ENCODE measurements at regions not wholly inside any gene's neighbourhood (a gene's known extent, or its start where the extent isn't known, plus 50 kb on each side); places are given as distances from the start of the nearest gene placed in this dataset.

DNA sequence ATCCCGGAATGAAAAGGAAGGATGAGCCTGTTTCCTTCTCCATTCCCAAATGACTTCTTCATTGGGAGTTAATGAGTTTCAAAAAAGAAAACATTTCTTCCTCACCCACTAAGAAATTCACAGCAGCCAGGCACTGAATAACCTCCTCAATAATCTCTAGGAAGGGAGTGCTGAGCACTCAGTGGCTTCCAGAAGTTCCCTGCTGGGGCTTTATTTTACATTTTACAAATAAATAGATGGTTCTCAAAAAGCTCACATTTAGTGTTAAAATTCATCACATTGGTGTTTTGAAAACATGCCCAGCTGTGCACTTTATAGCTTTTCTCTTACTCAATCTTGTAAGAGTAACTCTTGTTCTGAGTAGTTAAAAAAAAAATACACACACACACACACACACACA, 148.9 kb upstream of the PFKP start:
- TF ChIP-seq, protein P1, sequence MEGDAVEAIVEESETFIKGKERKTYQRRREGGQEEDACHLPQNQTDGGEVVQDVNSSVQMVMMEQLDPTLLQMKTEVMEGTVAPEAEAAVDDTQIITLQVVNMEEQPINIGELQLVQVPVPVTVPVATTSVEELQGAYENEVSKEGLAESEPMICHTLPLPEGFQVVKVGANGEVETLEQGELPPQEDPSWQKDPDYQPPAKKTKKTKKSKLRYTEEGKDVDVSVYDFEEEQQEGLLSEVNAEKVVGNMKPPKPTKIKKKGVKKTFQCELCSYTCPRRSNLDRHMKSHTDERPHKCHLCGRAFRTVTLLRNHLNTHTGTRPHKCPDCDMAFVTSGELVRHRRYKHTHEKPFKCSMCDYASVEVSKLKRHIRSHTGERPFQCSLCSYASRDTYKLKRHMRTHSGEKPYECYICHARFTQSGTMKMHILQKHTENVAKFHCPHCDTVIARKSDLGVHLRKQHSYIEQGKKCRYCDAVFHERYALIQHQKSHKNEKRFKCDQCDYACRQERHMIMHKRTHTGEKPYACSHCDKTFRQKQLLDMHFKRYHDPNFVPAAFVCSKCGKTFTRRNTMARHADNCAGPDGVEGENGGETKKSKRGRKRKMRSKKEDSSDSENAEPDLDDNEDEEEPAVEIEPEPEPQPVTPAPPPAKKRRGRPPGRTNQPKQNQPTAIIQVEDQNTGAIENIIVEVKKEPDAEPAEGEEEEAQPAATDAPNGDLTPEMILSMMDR (IDR thresholded peaks at IDR 0.05) = no peak
- TF ChIP-seq EZH2 (IDR thresholded peaks at IDR 0.05; ENCODE audit: borderline replicate concordance, insufficient read depth, low read depth, low read length, poor library complexity, severe bottlenecking) = no peak

Measured in B cell (primary cell).